Activated naive CD4-positive, alpha-beta T cell treated with anti-CD3 and anti-CD28 coated beads, Interleukin-2, amount 10 ng/mL, durations not matched to agents 7 days and 5 days (primary cell): ENCODE measurements at regions not wholly inside any gene's neighbourhood (a gene's known extent, or its start where the extent isn't known, plus 50 kb on each side); places are given as distances from the start of the nearest gene placed in this dataset.

Experiments
- CTCF ChIA-PET: fragments of 350-600 bp; sonication (Branson Sonifier 250); formaldehyde crosslinking; loops from one replicate; lab custom pipeline; 2021; ENCODE audit warnings: antibody characterized with exemption; lab: Charles Lee
- DNase-seq: peaks from one replicate; pipeline ENCODE4 v3.0.0-alpha.2; 2020
- H3K27ac Mint-ChIP-seq: one replicate; pipeline ENCODE4 v1.8.0; 2021; ENCODE audit warnings: mild to moderate bottlenecking, moderate library complexity, mixed read lengths
- H3K27me3 Mint-ChIP-seq: one replicate; pipeline ENCODE4 v1.8.0; 2021; ENCODE audit warnings: mild to moderate bottlenecking, mixed read lengths
- H3K36me3 Mint-ChIP-seq: one replicate; pipeline ENCODE4 v1.8.0; 2021; ENCODE audit warnings: mixed read lengths
- H3K4me1 Mint-ChIP-seq: one replicate; pipeline ENCODE4 v1.8.0; 2021; ENCODE audit warnings: mixed read lengths
- H3K4me3 Mint-ChIP-seq: one replicate; pipeline ENCODE4 v1.8.0; 2021; ENCODE audit warnings: mild to moderate bottlenecking, moderate library complexity, mixed read lengths
- H3K9me3 Mint-ChIP-seq: one replicate; pipeline ENCODE4 v1.8.0; 2021; ENCODE audit warnings: mixed read lengths

GRCh38 chr3:31367518-31367917 is 165.2 kb upstream of the STT3B start:
- Mint-ChIP-seq H3K27ac (no peak overlapping the region), H3K36me3 (peaks cover 7% of the 10 kb centered on the region), H3K9me3 (peaks cover 18% of the 10 kb centered on the region), H3K27me3 (peaks cover 4% of the 10 kb centered on the region), H3K4me3 (no peak overlapping the region), H3K4me1 (peaks cover 26% of the 10 kb centered on the region)
- CTCF ChIA-PET = no interaction called here
- DNase-seq = no peak

GRCh38 chr3:31369637-31370379 is 162.9 kb upstream of the STT3B start:
- DNase-seq = no peak
- CTCF ChIA-PET = no interaction called here
- H3K27ac Mint-ChIP-seq = no peak overlapping the region
- peaks cover 21% of the 10 kb centered on the region for H3K4me1 Mint-ChIP-seq
- no peak overlapping the region for H3K4me3 Mint-ChIP-seq
- H3K9me3 Mint-ChIP-seq = peaks cover 21% of the 10 kb centered on the region
- no peaks in the 10 kb centered on the region for H3K27me3 Mint-ChIP-seq
- H3K36me3 Mint-ChIP-seq = peaks cover 9% of the 10 kb centered on the region

- no peak overlapping the region for H3K4me3 Mint-ChIP-seq
- CTCF ChIA-PET = no interaction called here
- H3K36me3 Mint-ChIP-seq = peaks cover 9% of the 10 kb centered on the region
- DNase-seq = no peak
- no peaks in the 10 kb centered on the region for H3K27me3 Mint-ChIP-seq
- H3K27ac Mint-ChIP-seq = no peak overlapping the region
- H3K4me1 Mint-ChIP-seq = peaks cover 19% of the 10 kb centered on the region
- H3K9me3 Mint-ChIP-seq = peaks cover 19% of the 10 kb centered on the region
These were observed 162.4 kb upstream of the STT3B start for GRCh38 chr3:31370380-31370666.

GRCh38 chr3:31370681-31371080 is 162.0 kb upstream of the STT3B start:
- CTCF ChIA-PET = no interaction called here
- H3K36me3 Mint-ChIP-seq = peaks cover 9% of the 10 kb centered on the region
- DNase-seq = no peak
- no peak overlapping the region for H3K4me3 Mint-ChIP-seq
- H3K4me1 Mint-ChIP-seq = peaks cover 19% of the 10 kb centered on the region
- peak overlapping the region; percentile 26 for H3K27ac Mint-ChIP-seq
- no peaks in the 10 kb centered on the region for H3K27me3 Mint-ChIP-seq
- H3K9me3 Mint-ChIP-seq = peaks cover 19% of the 10 kb centered on the region

GRCh38 chr3:31371484-31372177 is 161.1 kb upstream of the STT3B start:
- CTCF ChIA-PET = no interaction called here
- no peak overlapping the region for H3K4me3 Mint-ChIP-seq
- peaks cover 19% of the 10 kb centered on the region for H3K9me3 Mint-ChIP-seq
- H3K27ac Mint-ChIP-seq = no peak overlapping the region
- H3K36me3 Mint-ChIP-seq = peaks cover 5% of the 10 kb centered on the region
- DNase-seq = no peak
- H3K4me1 Mint-ChIP-seq = peaks cover 22% of the 10 kb centered on the region
- no peaks in the 10 kb centered on the region for H3K27me3 Mint-ChIP-seq

- Mint-ChIP-seq H3K36me3 (peaks cover 5% of the 10 kb centered on the region), H3K27ac (no peak overlapping the region), H3K4me1 (peaks cover 31% of the 10 kb centered on the region), H3K4me3 (no peak overlapping the region), H3K27me3 (no peaks in the 10 kb centered on the region), H3K9me3 (peaks cover 12% of the 10 kb centered on the region)
- DNase-seq = no peak
- CTCF ChIA-PET = no interaction called here
These were observed 159.0 kb upstream of the STT3B start for GRCh38 chr3:31373681-31374080.

- no peak overlapping the region for H3K27ac Mint-ChIP-seq
- CTCF ChIA-PET = interaction anchor here (0.6 kb wide), 2 partner anchors 118 to 356 kb away, joined by 3 read pairs; no protein-coding TSS in a partner anchor
- DNase-seq = peak; percentile 44
- H3K9me3 Mint-ChIP-seq = peaks cover 4% of the 10 kb centered on the region
- peaks cover 2% of the 10 kb centered on the region for H3K36me3 Mint-ChIP-seq
- no peak overlapping the region for H3K4me3 Mint-ChIP-seq
- H3K27me3 Mint-ChIP-seq = no peaks in the 10 kb centered on the region
- H3K4me1 Mint-ChIP-seq = peaks cover 14% of the 10 kb centered on the region
These were observed 155.6 kb upstream of the STT3B start for GRCh38 chr3:31377045-31377642.

GRCh38 chr3:31378231-31378630 is 154.5 kb upstream of the STT3B start:
- Mint-ChIP-seq H3K36me3 (peaks cover 2% of the 10 kb centered on the region), H3K9me3 (peaks cover 3% of the 10 kb centered on the region), H3K4me1 (peaks cover 14% of the 10 kb centered on the region), H3K4me3 (no peak overlapping the region), H3K27ac (no peak overlapping the region), H3K27me3 (no peaks in the 10 kb centered on the region)
- DNase-seq = no peak
- CTCF ChIA-PET = no interaction called here

GRCh38 chr3:31379598-31379997 is 153.1 kb upstream of the STT3B start:
- Mint-ChIP-seq H3K27me3 (no peaks in the 10 kb centered on the region), H3K36me3 (no peaks in the 10 kb centered on the region), H3K4me1 (peaks cover 14% of the 10 kb centered on the region), H3K27ac (no peak overlapping the region), H3K4me3 (no peak overlapping the region), H3K9me3 (no peaks in the 10 kb centered on the region)
- DNase-seq = no peak
- CTCF ChIA-PET = no interaction called here

- peaks cover 2% of the 10 kb centered on the region for H3K36me3 Mint-ChIP-seq
- H3K27me3 Mint-ChIP-seq = no peaks in the 10 kb centered on the region
- no peak overlapping the region for H3K4me3 Mint-ChIP-seq
- CTCF ChIA-PET = no interaction called here
- H3K27ac Mint-ChIP-seq = no peak overlapping the region
- H3K4me1 Mint-ChIP-seq = no peaks in the 10 kb centered on the region
- no peak for DNase-seq
- H3K9me3 Mint-ChIP-seq = peaks cover 17% of the 10 kb centered on the region
These were observed 149.9 kb upstream of the STT3B start for GRCh38 chr3:31382856-31383255.

GRCh38 chr3:31384117-31384516 is 148.6 kb upstream of the STT3B start:
- Mint-ChIP-seq H3K9me3 (peaks cover 17% of the 10 kb centered on the region), H3K27ac (no peak overlapping the region), H3K27me3 (no peaks in the 10 kb centered on the region), H3K4me1 (no peaks in the 10 kb centered on the region), H3K36me3 (peaks cover 2% of the 10 kb centered on the region), H3K4me3 (no peak overlapping the region)
- DNase-seq = no peak
- CTCF ChIA-PET = interaction anchor here (1.0 kb wide), 1 partner anchor 168 kb away, joined by 4 read pairs; no protein-coding TSS in a partner anchor

GRCh38 chr3:31389939-31390338 is 142.8 kb upstream of the STT3B start:
- no peak overlapping the region for H3K4me3 Mint-ChIP-seq
- H3K27me3 Mint-ChIP-seq = no peaks in the 10 kb centered on the region
- CTCF ChIA-PET = no interaction called here
- no peak for DNase-seq
- H3K36me3 Mint-ChIP-seq = peaks cover 2% of the 10 kb centered on the region
- H3K4me1 Mint-ChIP-seq = peaks cover 11% of the 10 kb centered on the region
- peaks cover 17% of the 10 kb centered on the region for H3K9me3 Mint-ChIP-seq
- H3K27ac Mint-ChIP-seq = no peak overlapping the region

- Mint-ChIP-seq H3K36me3 (peaks cover 2% of the 10 kb centered on the region), H3K4me1 (peaks cover 11% of the 10 kb centered on the region), H3K9me3 (peaks cover 15% of the 10 kb centered on the region), H3K4me3 (no peak overlapping the region), H3K27me3 (no peaks in the 10 kb centered on the region), H3K27ac (no peak overlapping the region)
- DNase-seq = no peak
- CTCF ChIA-PET = no interaction called here
These were observed 142.3 kb upstream of the STT3B start for GRCh38 chr3:31390466-31390865.

GRCh38 chr3:31391150-31391549 is 141.6 kb upstream of the STT3B start:
- no peak for DNase-seq
- Mint-ChIP-seq H3K4me3 (no peak overlapping the region), H3K36me3 (peaks cover 2% of the 10 kb centered on the region), H3K27ac (no peak overlapping the region), H3K9me3 (peaks cover 15% of the 10 kb centered on the region), H3K27me3 (no peaks in the 10 kb centered on the region), H3K4me1 (peaks cover 11% of the 10 kb centered on the region)
- CTCF ChIA-PET = no interaction called here

GRCh38 chr3:31392568-31392967 is 140.2 kb upstream of the STT3B start:
- DNase-seq = no peak
- Mint-ChIP-seq H3K4me3 (no peak overlapping the region), H3K27ac (no peak overlapping the region), H3K9me3 (peaks cover 3% of the 10 kb centered on the region), H3K36me3 (peaks cover 1% of the 10 kb centered on the region), H3K27me3 (no peaks in the 10 kb centered on the region), H3K4me1 (peaks cover 11% of the 10 kb centered on the region)
- CTCF ChIA-PET = no interaction called here
